ENCODE measurements at regions not wholly inside any gene's neighbourhood (a gene's known extent, or its start where the extent isn't known, plus 50 kb on each side); places are given as distances from the start of the nearest gene placed in this dataset.

DNA sequence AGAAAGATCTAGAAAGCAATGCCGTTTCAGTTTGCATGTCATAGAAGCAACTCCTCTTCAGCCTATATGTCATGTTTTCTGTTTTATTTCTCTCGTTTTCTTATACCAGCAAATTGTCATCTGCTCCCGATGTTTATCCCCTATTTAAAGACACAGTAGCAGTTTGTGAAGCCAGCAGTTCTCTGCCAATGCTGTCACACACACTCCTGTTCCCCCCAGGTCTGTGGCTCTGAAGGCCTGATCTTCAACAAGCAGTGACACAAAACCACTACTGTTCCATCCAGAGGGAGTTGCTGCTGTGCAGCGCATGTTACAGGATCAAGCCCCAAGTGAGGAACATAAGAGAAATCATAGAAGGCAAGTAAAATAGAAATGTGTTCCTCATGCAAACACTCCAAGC lies 364.1 kb upstream of the SLC30A5 start:
- Histone ChIP-seq H3K27me3 (ENCODE audit: control insufficient read depth, insufficient read depth, low read length) (no peaks in the 10 kb centered on the region), H3K36me3 (ENCODE audit: control insufficient read depth, insufficient read depth, low read length) (no peaks in the 10 kb centered on the region), H3K4me3 (ENCODE audit: low read depth, low read length) (no peak overlapping the region)
- FAIRE-seq (no peak), DNase-seq (ENCODE audit: low read depth) (no peak)
- TF ChIP-seq, protein P1, sequence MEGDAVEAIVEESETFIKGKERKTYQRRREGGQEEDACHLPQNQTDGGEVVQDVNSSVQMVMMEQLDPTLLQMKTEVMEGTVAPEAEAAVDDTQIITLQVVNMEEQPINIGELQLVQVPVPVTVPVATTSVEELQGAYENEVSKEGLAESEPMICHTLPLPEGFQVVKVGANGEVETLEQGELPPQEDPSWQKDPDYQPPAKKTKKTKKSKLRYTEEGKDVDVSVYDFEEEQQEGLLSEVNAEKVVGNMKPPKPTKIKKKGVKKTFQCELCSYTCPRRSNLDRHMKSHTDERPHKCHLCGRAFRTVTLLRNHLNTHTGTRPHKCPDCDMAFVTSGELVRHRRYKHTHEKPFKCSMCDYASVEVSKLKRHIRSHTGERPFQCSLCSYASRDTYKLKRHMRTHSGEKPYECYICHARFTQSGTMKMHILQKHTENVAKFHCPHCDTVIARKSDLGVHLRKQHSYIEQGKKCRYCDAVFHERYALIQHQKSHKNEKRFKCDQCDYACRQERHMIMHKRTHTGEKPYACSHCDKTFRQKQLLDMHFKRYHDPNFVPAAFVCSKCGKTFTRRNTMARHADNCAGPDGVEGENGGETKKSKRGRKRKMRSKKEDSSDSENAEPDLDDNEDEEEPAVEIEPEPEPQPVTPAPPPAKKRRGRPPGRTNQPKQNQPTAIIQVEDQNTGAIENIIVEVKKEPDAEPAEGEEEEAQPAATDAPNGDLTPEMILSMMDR (IDR thresholded peaks at IDR 0.05; ENCODE audit: insufficient read depth, low read length, severe bottlenecking) = no peak

DNA sequence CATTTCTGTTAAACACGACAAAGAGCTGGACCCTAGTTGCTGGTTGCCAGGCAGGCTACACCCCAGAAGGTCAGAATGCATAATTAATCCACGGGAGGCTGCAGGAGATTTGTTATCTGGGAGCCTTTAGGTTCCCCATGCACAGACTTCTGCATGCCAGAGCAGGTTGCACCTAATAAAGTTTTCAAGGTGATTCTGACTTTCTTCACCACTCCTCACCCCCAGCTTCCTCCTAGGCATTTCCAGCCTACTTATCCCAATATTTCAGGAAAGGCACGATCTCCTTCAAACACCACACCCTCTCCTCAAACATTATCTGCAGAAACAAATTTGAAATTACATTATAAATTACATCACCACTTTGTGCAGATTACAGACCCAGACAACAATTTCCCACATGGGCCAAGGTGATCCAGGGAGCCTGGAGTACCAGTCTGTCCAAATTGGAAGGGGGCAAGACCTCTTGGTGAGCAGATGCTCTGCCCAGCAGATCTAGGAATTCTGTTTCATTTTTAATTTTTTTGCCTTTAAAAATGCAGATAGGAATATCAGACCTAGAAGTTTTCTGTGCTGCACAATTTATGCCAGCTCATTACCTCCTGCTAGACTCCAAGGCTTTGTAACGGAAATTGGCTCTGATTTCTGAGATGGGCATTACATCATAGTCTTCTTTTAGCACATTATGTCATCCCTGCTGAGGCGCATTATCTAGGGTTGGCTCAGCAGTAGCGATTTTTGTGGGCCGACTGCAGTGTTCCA lies 363.4 kb upstream of the SLC30A5 start:
- DNase-seq (ENCODE audit: low read depth) = peak; percentile 42
- Histone ChIP-seq H3K4me3 (ENCODE audit: low read depth, low read length) (no peak overlapping the region), H3K36me3 (ENCODE audit: control insufficient read depth, insufficient read depth, low read length) (no peaks in the 10 kb centered on the region), H3K27me3 (ENCODE audit: control insufficient read depth, insufficient read depth, low read length) (no peaks in the 10 kb centered on the region)
- FAIRE-seq = peak; percentile 36
- TF ChIP-seq, protein P1 (IDR thresholded peaks at IDR 0.05; ENCODE audit: insufficient read depth, low read length, severe bottlenecking) = no peak

DNA sequence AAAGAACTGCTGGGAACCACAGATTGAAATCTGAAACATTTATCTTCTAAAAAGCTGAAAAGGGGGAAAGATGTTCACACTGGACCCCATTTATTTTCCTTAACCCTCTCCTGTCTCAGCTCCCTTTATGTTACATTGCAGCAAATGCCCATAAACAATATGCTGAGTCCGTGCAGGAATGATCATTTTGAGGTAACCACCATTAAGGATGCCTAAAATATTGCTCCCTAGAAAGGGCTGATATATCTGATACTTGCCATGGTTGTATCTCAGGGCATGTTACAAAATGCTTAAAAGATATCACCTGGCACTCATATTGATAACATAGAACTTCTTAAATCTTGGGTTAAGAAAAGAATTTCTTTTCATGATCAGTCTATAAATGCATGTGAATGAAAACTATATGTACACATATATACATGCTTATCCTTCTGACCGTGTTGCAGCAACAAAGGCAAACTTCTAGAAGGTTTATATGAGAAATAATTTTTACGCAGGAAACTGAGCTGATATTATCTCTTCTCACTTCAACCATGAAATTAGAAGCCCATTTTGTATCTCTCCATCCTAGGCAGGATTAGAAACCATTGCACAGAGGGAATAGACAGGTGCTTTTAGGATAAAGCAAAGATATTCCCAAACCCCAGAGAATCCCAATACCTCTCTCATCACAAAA lies 362.7 kb upstream of the SLC30A5 start:
- no peak for DNase-seq (ENCODE audit: low read depth)
- TF ChIP-seq, protein P1 (IDR thresholded peaks at IDR 0.05; ENCODE audit: insufficient read depth, low read length, severe bottlenecking) = no peak
- H3K36me3 ChIP-seq (ENCODE audit: control insufficient read depth, insufficient read depth, low read length) = no peaks in the 10 kb centered on the region
- no peak for FAIRE-seq
- H3K4me3 ChIP-seq (ENCODE audit: low read depth, low read length) = no peak overlapping the region
- H3K27me3 ChIP-seq (ENCODE audit: control insufficient read depth, insufficient read depth, low read length) = no peaks in the 10 kb centered on the region

DNA sequence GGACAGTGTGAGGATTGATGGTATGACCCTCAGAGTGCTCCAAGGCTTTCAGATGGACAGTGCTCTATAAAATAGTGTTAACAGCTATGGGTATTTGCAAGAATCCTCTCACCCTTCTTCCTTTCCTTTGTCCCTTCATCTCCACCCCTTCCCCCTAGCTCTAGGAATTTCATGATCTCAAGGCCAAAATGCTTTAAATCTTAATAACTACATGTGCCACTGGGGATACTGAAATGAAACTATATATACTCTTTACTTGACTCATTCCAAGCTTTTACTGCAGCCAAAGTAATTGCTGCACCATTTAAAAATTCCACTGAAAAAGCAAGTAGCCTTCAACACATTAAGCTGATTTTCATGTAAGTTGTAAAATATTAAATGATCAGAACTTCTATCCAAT lies 361.6 kb upstream of the SLC30A5 start:
- FAIRE-seq (no peak), DNase-seq (ENCODE audit: low read depth) (no peak)
- Histone ChIP-seq H3K36me3 (ENCODE audit: control insufficient read depth, insufficient read depth, low read length) (no peaks in the 10 kb centered on the region), H3K4me3 (ENCODE audit: low read depth, low read length) (no peak overlapping the region), H3K27me3 (ENCODE audit: control insufficient read depth, insufficient read depth, low read length) (no peaks in the 10 kb centered on the region)
- TF ChIP-seq, protein P1 (IDR thresholded peaks at IDR 0.05; ENCODE audit: insufficient read depth, low read length, severe bottlenecking) = no peak

DNA sequence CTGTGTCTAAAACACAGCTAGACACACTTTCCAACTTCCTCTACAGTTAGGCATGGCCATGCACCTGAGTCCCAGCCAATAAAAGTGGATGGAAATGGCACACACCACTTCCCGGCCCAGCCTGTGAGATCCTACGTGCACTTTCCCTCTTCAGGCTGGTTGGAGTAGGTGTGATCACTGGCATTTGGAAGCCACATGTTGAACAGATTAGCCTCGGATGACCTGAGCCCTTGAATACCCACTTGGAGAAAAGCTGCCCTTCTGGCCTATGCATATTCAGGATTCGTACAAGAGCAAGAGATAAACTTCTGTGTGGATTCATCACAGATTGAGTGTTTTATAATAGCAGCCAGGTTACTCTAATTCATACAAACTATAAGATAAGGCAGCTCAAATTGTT lies 359.0 kb upstream of the SLC30A5 start:
- H3K27me3 ChIP-seq (ENCODE audit: control insufficient read depth, insufficient read depth, low read length) = no peaks in the 10 kb centered on the region
- FAIRE-seq = no peak
- no peak overlapping the region for H3K4me3 ChIP-seq (ENCODE audit: low read depth, low read length)
- H3K36me3 ChIP-seq (ENCODE audit: control insufficient read depth, insufficient read depth, low read length) = no peaks in the 10 kb centered on the region
- DNase-seq (ENCODE audit: low read depth) = no peak
- TF ChIP-seq, protein P1 (IDR thresholded peaks at IDR 0.05; ENCODE audit: insufficient read depth, low read length, severe bottlenecking) = no peak

Measured in bronchial epithelial cell (primary cell).